DOHH2 (cell line): ENCODE measurements at regions not wholly inside any gene's neighbourhood (a gene's known extent, or its start where the extent isn't known, plus 50 kb on each side); places are given as distances from the start of the nearest gene placed in this dataset.

Source experiments
- EZH2phosphoT487 ChIP-seq: fragments of 200-600 bp; sonication (generic); IDR thresholded peaks from 2 replicates; pipeline ENCODE4 v1.6.1; 2017; ENCODE audit warnings: borderline replicate concordance, mild to moderate bottlenecking, antibody characterized with exemption, low read length, moderate library complexity, mixed read lengths
- TF ChIP-seq, protein P1 (sequence below): fragments of 200-600 bp; sonication (generic); IDR thresholded peaks from one replicate; pipeline ENCODE4 v1.5.1; 2014; ENCODE audit warnings: antibody characterized with exemption, mild to moderate bottlenecking, low read depth, low read length; ENCODE audit not compliant: poor library complexity, severe bottlenecking

DNA sequence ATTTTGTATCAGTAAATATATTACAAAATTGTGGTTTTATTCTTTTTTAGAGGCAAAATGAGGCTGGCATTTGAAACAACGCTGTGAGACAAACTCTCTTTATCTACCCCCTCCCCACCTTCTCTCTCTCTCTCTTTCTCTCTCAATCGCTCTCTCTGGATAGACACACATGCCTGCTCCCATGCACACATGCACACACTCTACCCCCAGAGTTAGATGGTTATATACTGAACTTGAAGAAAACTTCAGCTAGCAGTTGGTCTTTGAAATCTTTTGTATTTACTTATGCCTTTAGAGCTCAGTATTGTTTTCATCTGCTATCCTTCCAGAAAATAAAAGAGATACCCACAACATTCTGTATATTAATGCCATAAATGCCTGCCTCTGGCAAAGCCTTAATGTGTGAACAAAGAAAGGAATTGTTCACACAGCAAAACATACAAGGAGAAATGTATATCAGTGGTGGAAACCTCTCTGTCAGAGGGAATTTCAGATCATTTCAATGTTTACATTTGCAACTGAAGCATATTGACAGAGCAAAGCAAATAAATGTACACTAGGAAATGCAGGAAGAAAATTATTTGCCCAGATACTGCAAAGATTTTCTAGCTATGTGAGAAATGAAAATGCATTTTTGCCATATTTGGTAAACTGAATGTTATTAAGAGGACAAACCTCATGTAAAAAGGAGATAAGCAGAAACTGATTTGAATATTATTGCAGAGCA, 217.0 kb upstream of the UBE2E3 start:
- TF ChIP-seq, protein P1, sequence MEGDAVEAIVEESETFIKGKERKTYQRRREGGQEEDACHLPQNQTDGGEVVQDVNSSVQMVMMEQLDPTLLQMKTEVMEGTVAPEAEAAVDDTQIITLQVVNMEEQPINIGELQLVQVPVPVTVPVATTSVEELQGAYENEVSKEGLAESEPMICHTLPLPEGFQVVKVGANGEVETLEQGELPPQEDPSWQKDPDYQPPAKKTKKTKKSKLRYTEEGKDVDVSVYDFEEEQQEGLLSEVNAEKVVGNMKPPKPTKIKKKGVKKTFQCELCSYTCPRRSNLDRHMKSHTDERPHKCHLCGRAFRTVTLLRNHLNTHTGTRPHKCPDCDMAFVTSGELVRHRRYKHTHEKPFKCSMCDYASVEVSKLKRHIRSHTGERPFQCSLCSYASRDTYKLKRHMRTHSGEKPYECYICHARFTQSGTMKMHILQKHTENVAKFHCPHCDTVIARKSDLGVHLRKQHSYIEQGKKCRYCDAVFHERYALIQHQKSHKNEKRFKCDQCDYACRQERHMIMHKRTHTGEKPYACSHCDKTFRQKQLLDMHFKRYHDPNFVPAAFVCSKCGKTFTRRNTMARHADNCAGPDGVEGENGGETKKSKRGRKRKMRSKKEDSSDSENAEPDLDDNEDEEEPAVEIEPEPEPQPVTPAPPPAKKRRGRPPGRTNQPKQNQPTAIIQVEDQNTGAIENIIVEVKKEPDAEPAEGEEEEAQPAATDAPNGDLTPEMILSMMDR: no peak
- no peak for TF ChIP-seq EZH2phosphoT487
